Natural killer cell treated with Interleukin-12 subunit alpha and Interleukin-12 subunit beta and Interleukin-15 and Interleukin-18, amount 100 ng/mL, for 72 hours (primary cell): ENCODE measurements at regions not wholly inside any gene's neighbourhood (a gene's known extent, or its start where the extent isn't known, plus 50 kb on each side); places are given as distances from the start of the nearest gene placed in this dataset.

ENCODE experiments used
- ATAC-seq, 2 donors: fragments of 150-1000 bp; cut with Tn5 transposase in 1 of 2; sonication (Bioruptor Pico), chemical (Tn5 transposase) in 1 of 2; 2 replicates each; pipeline ENCODE4 v1.10.0; 2021
- DNase-seq: peaks from one replicate; pipeline ENCODE4 v3.0.0; 2022; ENCODE audit warnings: low spot score
- H3K27ac Mint-ChIP-seq, 2 donors: 1 replicate in 1 of 2; 2 replicates in 1 of 2; pipeline ENCODE4 v1.8.0; 2022; ENCODE audit warnings: mixed read lengths in 2 of 2, mild to moderate bottlenecking in 1 of 2, moderate library complexity in 1 of 2
- H3K27me3 Mint-ChIP-seq, 2 donors: 1 replicate in 1 of 2; 2 replicates in 1 of 2; pipeline ENCODE4 v1.8.0; 2022; ENCODE audit warnings: mixed read lengths in 2 of 2
- H3K36me3 Mint-ChIP-seq: one replicate; pipeline ENCODE4 v1.8.0; 2022; ENCODE audit warnings: mixed read lengths
- H3K4me1 Mint-ChIP-seq, 2 donors: 1 replicate in 1 of 2; 2 replicates in 1 of 2; pipeline ENCODE4 v1.8.0; 2022; ENCODE audit warnings: low read depth in 2 of 2, mixed read lengths in 2 of 2, mild to moderate bottlenecking in 1 of 2
- H3K4me3 Mint-ChIP-seq: one replicate; pipeline ENCODE4 v1.8.0; 2022; ENCODE audit warnings: mixed read lengths
- H3K9me3 Mint-ChIP-seq: 2 replicates; pipeline ENCODE4 v1.8.0; 2022; ENCODE audit warnings: mixed read lengths

DNA sequence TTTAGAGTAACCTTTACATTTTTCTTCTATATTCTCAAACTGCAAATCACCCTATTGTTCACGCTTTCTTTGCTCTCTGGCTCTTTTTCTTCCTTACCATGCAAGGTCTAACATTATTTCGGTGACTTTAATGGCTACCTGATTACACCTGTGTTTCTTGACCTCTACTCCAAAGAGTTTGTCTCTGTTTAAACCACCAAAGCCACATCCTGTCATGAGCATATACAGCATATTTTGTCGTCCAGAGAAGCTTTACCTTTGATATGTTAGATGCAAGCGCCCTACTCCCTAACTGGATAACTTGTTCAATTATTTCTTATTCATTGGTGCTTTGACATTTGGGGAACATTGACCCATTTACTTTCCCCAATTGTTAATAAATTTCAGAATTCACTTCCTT, 565.1 kb upstream of the GCFC2 start:
- peaks cover 31% of the 10 kb centered on the region for H3K9me3 Mint-ChIP-seq
- no peaks in the 10 kb centered on the region for H3K4me1 Mint-ChIP-seq
- no peak overlapping the region for H3K27ac Mint-ChIP-seq
- peaks cover 10% of the 10 kb centered on the region for H3K36me3 Mint-ChIP-seq
- ATAC-seq (no peak), DNase-seq (no peak)
- no peaks in the 10 kb centered on the region for H3K27me3 Mint-ChIP-seq
- H3K4me3 Mint-ChIP-seq: no peak overlapping the region

DNA sequence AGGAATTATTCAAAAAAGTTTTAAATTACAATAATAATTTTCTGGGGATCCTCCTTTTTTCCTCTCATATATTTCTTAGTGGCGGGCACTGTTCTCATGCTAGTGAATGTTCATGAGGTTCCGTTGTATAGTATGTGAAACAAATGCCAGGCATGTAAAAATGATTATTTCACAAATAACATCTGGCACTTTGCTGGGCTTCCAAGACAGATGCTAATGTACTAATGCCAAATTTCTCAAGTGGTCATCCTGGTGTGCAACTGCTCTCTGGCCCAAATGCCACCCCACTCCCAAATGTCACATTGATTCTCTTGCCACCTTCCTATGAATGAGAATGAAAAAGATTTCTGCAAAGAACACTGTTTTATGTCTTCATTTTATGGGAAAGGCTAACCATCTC, 564.0 kb upstream of the GCFC2 start:
- Mint-ChIP-seq H3K4me1 (no peaks in the 10 kb centered on the region), H3K9me3 (peaks cover 31% of the 10 kb centered on the region), H3K36me3 (peaks cover 10% of the 10 kb centered on the region), H3K4me3 (no peak overlapping the region), H3K27me3 (no peaks in the 10 kb centered on the region), H3K27ac (no peak overlapping the region)
- ATAC-seq: no peak
- no peak for DNase-seq

DNA sequence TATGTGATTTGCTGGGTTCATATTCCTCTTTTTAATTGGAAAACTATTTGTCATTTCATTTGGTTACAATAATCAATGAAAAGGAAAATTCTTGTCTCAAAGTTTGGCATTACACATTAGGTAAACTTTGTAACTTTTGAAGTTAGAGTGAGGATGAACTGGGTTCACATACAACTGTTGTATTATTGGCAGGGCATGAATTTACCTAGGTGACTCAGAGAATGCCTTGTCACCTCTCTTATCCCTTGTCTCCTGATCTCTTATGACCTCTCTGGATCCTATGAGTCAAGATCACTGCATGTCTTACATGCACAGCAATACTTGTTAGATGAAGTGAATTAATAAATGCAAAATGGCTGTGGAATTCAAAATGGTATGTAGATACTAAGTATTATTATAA, 563.4 kb upstream of the GCFC2 start:
- Mint-ChIP-seq H3K4me1 (no peaks in the 10 kb centered on the region), H3K36me3 (peaks cover 10% of the 10 kb centered on the region), H3K9me3 (peaks cover 31% of the 10 kb centered on the region), H3K27ac (no peak overlapping the region), H3K4me3 (no peak overlapping the region), H3K27me3 (no peaks in the 10 kb centered on the region)
- DNase-seq: no peak
- ATAC-seq: no peak

DNA sequence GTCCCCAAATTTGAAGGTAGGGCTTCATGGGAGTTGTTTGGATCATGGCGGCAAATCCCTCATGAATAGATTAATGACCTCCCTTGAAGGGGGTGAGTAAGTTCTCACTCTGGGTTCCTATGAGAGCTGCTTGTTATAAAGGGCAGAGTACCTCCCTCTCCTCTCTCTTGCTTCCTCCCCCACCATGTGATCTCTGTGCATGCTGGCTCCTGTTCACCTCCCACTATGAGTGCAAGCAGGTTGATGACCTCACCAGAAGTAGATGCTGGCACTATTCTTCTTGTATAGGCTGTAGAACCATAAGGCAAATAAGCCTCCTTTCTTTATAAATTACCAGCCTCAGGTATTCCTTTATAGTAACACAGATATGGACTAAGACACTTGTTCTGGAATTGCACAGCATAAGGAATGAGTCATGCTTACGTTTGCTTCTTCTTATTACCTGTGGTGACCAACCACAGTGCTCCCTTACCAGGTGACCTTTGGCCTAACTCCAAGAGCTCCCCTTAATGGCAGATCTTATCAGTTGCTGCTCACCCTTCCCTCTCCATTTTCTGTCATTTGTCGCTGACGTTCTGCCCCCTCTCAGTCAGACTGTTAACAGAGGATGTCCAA, 559.5 kb upstream of the GCFC2 start:
- DNase-seq (no peak), ATAC-seq (no peak)
- H3K9me3 Mint-ChIP-seq: peaks cover 14% of the 10 kb centered on the region
- no peak overlapping the region for H3K27ac Mint-ChIP-seq
- H3K36me3 Mint-ChIP-seq: no peaks in the 10 kb centered on the region
- no peaks in the 10 kb centered on the region for H3K4me1 Mint-ChIP-seq
- H3K4me3 Mint-ChIP-seq: no peak overlapping the region
- no peaks in the 10 kb centered on the region for H3K27me3 Mint-ChIP-seq

DNA sequence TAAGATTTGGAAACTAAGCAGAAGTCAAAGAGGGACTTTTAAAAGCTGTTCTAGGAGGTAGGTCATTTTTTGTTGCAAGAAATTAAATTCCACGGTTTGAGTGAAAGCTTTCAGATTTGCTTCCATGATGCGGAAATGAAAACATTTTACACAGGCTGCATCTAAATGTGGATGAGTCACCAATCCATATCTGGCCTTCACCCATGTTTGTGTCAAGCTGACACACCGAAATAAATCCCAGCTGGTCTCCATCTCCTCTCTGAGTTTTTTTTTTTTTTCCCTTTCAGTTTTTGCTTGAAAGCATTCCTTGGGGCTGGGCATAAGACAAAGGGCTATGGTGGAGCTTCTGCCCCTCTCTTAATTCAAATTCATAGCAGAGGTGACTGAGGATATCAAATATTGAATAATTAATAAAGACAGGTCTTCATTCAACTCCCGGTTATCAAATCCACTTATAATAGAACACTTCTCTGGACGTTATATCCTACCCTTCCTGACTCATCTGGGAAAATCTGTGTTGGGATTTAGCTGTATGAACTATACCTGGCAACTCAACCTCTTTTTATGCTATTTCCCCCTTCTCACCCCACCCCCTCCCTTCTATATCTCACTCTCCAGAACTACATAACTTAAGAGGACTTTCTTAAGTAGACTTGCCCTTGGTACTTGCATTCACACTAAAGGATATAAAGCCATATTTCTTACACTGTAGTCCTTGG, 558.3 kb upstream of the GCFC2 start:
- Mint-ChIP-seq H3K4me3 (no peak overlapping the region), H3K4me1 (no peaks in the 10 kb centered on the region), H3K27me3 (no peaks in the 10 kb centered on the region), H3K27ac (no peak overlapping the region), H3K36me3 (no peaks in the 10 kb centered on the region), H3K9me3 (peaks cover 14% of the 10 kb centered on the region)
- ATAC-seq (no peak), DNase-seq (no peak)

DNA sequence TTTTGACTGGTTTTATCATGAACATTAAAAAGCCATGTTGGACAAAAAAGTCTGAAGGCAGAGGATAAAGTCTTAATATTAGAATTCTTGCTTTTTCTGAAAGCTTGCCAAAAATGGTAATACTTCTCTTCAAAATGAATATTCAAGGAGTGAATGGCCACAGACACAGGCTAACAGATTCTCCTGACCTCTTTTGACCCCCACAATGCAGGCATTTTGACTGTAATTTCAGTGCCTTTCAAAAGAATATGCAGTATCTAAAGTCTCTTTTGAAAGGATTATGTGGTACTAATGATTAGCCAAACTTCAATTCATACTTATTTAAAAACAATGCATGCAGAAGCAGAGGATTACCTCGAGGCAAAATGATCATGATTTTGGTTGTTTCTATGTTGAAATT, 557.8 kb upstream of the GCFC2 start:
- Mint-ChIP-seq H3K4me3 (no peak overlapping the region), H3K27me3 (no peaks in the 10 kb centered on the region)
- no peak for DNase-seq

DNA sequence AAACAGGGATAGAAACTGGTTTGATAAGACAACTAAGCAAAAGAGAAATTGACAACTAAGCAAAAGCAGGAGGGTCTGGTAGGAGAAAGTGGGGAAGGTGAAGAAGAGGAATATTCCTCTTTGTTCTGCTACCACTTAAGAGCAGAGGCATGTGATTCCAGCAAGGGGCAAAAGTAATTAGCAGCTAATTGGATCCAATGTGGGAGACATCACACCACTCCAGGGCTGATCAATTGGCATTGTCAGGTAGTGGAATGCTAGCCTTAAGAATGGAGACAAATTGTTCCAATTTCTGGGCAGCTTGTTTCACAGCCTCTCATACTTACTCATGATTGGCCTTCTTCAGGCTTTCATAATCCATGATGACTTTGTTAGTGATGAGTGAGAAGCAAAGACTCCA, 547.1 kb upstream of the GCFC2 start:
- no peaks in the 10 kb centered on the region for H3K4me1 Mint-ChIP-seq
- H3K36me3 Mint-ChIP-seq: no peaks in the 10 kb centered on the region
- no peak for DNase-seq
- H3K27ac Mint-ChIP-seq: no peak overlapping the region
- H3K4me3 Mint-ChIP-seq: no peak overlapping the region
- peaks cover 10% of the 10 kb centered on the region for H3K9me3 Mint-ChIP-seq
- no peak for ATAC-seq
- no peaks in the 10 kb centered on the region for H3K27me3 Mint-ChIP-seq

More for the DNA sequence above, 557.8 kb upstream of the GCFC2 start:
- no peaks in the 10 kb centered on the region for H3K36me3 Mint-ChIP-seq
- no peak for ATAC-seq
- H3K27ac Mint-ChIP-seq: no peak overlapping the region
- H3K4me1 Mint-ChIP-seq: no peaks in the 10 kb centered on the region
- H3K9me3 Mint-ChIP-seq: peaks cover 14% of the 10 kb centered on the region

DNA sequence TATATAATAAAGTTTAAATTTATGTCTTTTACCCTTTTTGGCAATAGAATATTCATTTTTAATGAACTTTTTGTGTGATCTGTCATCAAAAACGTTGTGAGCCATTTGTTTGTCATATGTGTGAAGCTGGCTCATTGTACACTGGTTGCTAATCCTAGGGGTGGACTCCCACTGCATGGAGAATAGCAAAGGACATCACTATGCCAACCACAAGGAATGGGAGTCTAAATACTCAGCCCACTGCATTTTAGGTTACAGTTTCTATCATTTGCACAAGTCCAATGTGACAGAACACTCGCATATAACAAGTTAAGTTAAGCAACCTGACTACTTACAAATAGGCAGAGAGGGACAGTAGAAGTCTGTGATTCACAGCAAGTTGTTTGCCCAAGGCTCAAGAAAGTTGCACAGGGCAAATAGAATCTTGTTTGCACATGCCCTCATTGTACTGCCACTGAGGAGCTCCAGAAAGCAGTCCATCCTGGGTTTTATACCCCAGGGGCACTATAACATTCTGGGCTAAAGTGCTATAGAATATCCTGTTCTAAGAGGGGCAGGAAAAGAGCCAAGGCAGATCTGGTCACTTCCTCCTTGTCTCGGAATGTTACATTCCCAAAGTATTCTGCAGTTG, 545.9 kb upstream of the GCFC2 start:
- Mint-ChIP-seq H3K27ac (no peak overlapping the region), H3K4me3 (no peak overlapping the region), H3K27me3 (no peaks in the 10 kb centered on the region), H3K36me3 (no peaks in the 10 kb centered on the region), H3K4me1 (no peaks in the 10 kb centered on the region), H3K9me3 (peaks cover 7% of the 10 kb centered on the region)
- ATAC-seq (no peak), DNase-seq (no peak)

DNA sequence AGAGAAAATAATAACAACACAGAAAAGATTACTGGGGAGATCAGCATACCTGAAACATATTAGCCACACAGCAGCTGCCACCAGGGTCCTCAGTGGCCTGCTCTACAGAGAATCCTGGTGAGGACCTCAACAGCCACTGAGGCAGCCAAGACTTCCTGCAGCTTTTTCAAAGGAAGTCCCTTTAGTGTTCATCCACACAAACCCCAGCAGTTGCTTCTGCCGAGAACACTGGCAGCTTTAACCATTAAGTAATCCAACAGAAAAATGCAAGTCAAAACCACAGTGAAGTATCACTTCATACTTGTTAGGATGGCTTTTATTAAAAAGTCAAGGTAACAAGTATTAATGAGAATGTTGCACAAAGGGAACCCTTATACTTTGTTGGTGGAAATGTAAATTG, 542.0 kb upstream of the GCFC2 start:
- ATAC-seq: no peak
- peaks cover 3% of the 10 kb centered on the region for H3K9me3 Mint-ChIP-seq

DNA sequence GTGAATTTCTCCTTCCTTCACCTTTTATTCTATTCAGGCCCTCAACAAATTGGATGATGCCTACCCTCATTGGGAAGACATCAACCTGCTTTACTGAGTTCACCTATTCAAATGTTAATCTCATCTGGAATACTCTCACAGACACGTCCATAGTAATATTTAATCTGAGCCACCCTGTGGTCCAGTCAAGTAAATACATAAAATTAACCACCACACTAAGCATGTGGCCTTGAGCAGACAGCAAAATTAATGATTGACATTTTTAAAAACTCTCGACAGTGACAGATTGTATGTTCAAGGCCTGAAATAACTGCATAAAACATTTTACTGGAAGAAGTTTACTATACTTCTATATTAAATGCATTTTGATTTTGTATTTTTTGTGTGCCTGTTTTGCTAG, 540.6 kb upstream of the GCFC2 start:
- H3K4me1 Mint-ChIP-seq: no peaks in the 10 kb centered on the region
- DNase-seq (no peak), ATAC-seq (no peak)
- H3K4me3 Mint-ChIP-seq: no peak overlapping the region
- no peaks in the 10 kb centered on the region for H3K36me3 Mint-ChIP-seq
- H3K9me3 Mint-ChIP-seq: no peaks in the 10 kb centered on the region
- no peak overlapping the region for H3K27ac Mint-ChIP-seq
- H3K27me3 Mint-ChIP-seq: no peaks in the 10 kb centered on the region

More for the DNA sequence above, 542.0 kb upstream of the GCFC2 start:
- H3K27me3 Mint-ChIP-seq: no peaks in the 10 kb centered on the region
- H3K27ac Mint-ChIP-seq: no peak overlapping the region
- H3K4me1 Mint-ChIP-seq: no peaks in the 10 kb centered on the region
- H3K4me3 Mint-ChIP-seq: no peak overlapping the region
- no peaks in the 10 kb centered on the region for H3K36me3 Mint-ChIP-seq
- DNase-seq: no peak

DNA sequence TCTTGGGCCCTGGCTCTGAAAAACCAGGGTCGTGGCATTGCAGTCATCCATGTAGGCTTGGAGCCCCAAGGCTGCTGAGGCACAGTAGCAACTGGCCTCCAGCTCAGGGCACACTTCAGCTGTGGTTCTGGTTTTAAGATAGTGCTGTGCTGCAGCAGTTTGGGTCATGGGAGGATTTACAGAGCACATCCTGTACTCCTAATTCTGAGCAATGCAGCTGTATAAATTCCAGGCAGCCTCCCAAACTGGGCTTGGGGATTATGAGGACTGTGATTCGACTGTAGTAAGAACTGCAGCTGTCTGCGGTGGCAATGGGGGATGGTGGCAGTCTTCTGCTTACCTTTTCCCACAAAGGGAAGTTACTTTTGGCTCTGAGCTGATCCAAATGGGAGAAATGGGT, 536.3 kb upstream of the GCFC2 start:
- no peak for DNase-seq
- Mint-ChIP-seq H3K9me3 (peaks cover 7% of the 10 kb centered on the region), H3K27ac (no peak overlapping the region), H3K4me1 (no peaks in the 10 kb centered on the region), H3K27me3 (no peaks in the 10 kb centered on the region), H3K36me3 (no peaks in the 10 kb centered on the region), H3K4me3 (no peak overlapping the region)
- ATAC-seq: no peak

DNA sequence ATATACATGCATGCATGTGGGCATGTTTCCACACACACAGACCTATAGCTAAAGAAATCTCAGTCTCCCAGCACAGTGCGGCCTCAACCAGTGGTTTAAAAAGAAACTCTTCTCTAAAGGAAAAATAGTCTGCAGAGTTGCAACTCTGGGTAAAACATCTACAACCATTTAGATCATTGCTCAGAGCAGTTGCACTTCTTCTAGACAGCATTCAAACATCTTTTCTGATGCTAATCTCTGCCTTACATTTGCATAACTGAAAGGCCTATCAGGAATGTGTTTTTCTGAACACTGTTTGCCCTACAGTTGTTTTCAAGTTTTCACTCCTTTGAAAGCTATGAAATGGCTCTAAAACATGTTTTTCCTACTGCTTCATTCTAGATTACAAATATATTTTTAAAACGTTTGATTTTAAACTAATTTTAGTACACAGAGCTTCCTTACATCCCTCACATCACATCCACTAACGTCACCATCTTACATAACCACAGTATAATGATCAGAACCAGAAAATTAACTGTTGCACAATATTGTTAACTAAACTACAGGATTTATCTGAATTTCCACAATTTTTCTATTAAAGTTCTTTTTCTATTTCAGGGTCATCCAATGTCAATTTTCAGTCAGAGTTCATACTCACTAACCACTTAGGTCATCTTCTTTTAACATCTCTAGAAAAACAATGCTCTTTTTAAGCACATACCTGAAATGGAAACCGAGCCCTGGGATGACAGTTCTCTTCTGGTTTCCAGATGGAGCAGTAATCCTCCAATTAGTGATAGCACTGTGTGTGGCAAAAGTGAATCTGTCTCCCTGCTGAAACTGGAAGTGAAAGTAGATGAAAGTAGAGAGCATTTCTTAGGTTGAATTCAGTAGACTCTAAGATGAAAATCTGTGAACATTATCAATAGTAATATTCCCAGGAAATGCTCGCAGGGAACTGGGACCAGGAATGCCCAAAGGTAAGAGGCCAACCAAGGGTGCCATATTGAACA, 501.6 kb upstream of the GCFC2 start:
- H3K36me3 Mint-ChIP-seq: no peaks in the 10 kb centered on the region
- ATAC-seq: no peak
- no peak overlapping the region for H3K4me3 Mint-ChIP-seq
- no peak overlapping the region for H3K27ac Mint-ChIP-seq
- peaks cover 11% of the 10 kb centered on the region for H3K9me3 Mint-ChIP-seq
- H3K4me1 Mint-ChIP-seq: no peaks in the 10 kb centered on the region
- no peaks in the 10 kb centered on the region for H3K27me3 Mint-ChIP-seq
- no peak for DNase-seq

DNA sequence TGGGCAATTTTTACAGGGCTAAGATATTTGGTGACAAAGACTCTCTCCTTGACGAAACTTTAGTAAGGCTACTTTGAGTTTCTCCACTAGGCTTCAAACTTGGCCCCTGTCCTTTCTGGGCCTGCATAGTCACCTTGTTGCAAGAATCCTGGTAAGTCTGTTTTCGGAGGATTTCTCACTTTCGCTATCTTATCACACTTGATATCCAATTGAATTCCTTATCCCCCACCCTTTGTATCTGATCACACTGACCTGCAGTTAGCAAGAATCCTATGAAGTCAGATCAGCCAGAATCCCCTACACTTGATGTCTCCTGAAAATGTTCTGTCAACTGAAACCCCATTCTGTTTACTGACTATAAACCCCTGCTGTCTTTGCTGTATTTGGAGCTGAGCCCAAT, 499.8 kb upstream of the GCFC2 start:
- H3K27me3 Mint-ChIP-seq: no peaks in the 10 kb centered on the region
- DNase-seq: no peak
- no peaks in the 10 kb centered on the region for H3K36me3 Mint-ChIP-seq
- no peak for ATAC-seq
- H3K27ac Mint-ChIP-seq: no peak overlapping the region
- H3K9me3 Mint-ChIP-seq: peaks cover 14% of the 10 kb centered on the region
- H3K4me3 Mint-ChIP-seq: no peak overlapping the region
- no peaks in the 10 kb centered on the region for H3K4me1 Mint-ChIP-seq

DNA sequence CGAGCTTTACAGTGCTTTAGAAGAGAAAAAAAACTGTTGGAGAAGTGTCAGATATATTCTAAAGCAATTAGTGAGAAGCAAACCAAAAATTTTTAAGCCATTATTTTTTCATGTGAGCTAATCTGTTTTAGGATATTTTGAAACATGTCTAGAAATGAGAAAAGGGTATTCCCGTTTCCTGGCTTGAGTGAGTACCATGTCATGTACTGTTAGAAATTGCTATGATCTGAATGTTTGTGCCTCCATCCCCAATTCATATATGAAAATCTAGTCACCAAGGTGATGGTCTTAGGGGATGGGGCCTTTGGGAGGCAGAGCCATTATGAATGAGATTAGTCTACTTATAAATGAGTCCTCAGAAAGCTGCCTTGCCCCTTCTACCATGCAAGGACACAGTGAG, 493.3 kb upstream of the GCFC2 start:
- DNase-seq (no peak), ATAC-seq (no peak)
- peaks cover 13% of the 10 kb centered on the region for H3K9me3 Mint-ChIP-seq
- no peak overlapping the region for H3K4me3 Mint-ChIP-seq
- H3K27me3 Mint-ChIP-seq: no peaks in the 10 kb centered on the region
- H3K27ac Mint-ChIP-seq: no peak overlapping the region
- no peaks in the 10 kb centered on the region for H3K4me1 Mint-ChIP-seq
- no peaks in the 10 kb centered on the region for H3K36me3 Mint-ChIP-seq
